Endothelial cell of umbilical vein (primary cell): ENCODE measurements at regions not wholly inside any gene's neighbourhood (a gene's known extent, or its start where the extent isn't known, plus 50 kb on each side); places are given as distances from the start of the nearest gene placed in this dataset.

Experiments
- BruUV-seq: library from RNA; stranded (reverse); fragments of 400-500 nt; replicated peaks from 2 replicates; lab custom pipeline; 2021; lab: Mats Ljungman, UMichigan
- CTCF ChIA-PET: fragments of 300-600, 350-600 bp; sonication (Branson Sonifier 250); formaldehyde crosslinking; loops from one replicate; lab custom pipeline; 2021; ENCODE audit warnings: antibody characterized with exemption, inconsistent platforms; lab: Charles Lee
- POLR2A ChIA-PET: fragments of 300-600, 350-600 bp; sonication (Branson Sonifier 250); formaldehyde crosslinking; loops from one replicate; lab custom pipeline; 2021; ENCODE audit warnings: antibody characterized with exemption, inconsistent platforms; lab: Charles Lee
- DNase-seq: peaks from one replicate; pipeline ENCODE4 v3.0.0-alpha.2; 2011; ENCODE audit warnings: low read depth, low spot score
- FAIRE-seq: peaks from 2 replicates; lab custom pipeline; 2011; peaks lifted over from hg19 to GRCh38; lab: Jason Lieb, UNC
- H2AFZ ChIP-seq: 2 replicates; pipeline ENCODE4 v1.6.0; 2012; ENCODE audit warnings: low read depth, low read length, control low read depth, inconsistent platforms
- H3K27ac ChIP-seq: 2 replicates; pipeline ENCODE4 v1.5.1; 2011; ENCODE audit warnings: low read depth, mild to moderate bottlenecking, control low read depth, low read length, moderate library complexity; ENCODE audit not compliant: insufficient read depth
- H3K27me3 ChIP-seq, 2 experiments: 2 replicates each; pipeline versions ENCODE4 v1.6.0 to v1.6.1; 2011; ENCODE audit warnings: low read length in 2 of 2, mixed read lengths in 1 of 2; ENCODE audit not compliant: control insufficient read depth in 2 of 2, insufficient read depth in 2 of 2
- H3K36me3 ChIP-seq, 2 experiments: 2 replicates in 1 of 2; 3 replicates in 1 of 2; pipeline ENCODE4 v1.5.1; 2011; ENCODE audit warnings: low read length in 2 of 2, mild to moderate bottlenecking in 1 of 2, moderate library complexity in 1 of 2; ENCODE audit not compliant: control insufficient read depth in 2 of 2, insufficient read depth in 2 of 2; ENCODE audit errors: extremely low read depth in 1 of 2
- H3K4me1 ChIP-seq: 3 replicates; pipeline ENCODE4 v1.5.1; 2011; ENCODE audit warnings: mild to moderate bottlenecking, low read length; ENCODE audit not compliant: control insufficient read depth, insufficient read depth; ENCODE audit errors: extremely low read depth
- H3K4me2 ChIP-seq: 2 replicates; pipeline ENCODE4 v1.6.1; 2011; ENCODE audit warnings: low read length, control low read depth, mixed read lengths; ENCODE audit not compliant: insufficient read depth
- H3K4me3 ChIP-seq, 3 experiments: fragments of 200-600 bp in 1 of 3; sonication (generic), shearing (Covaris generic) in 1 of 3; replicated peaks in 1 of 3; 2 replicates each; pipeline ENCODE4 v1.5.1; 2011 to 2016; ENCODE audit warnings: control low read depth in 3 of 3, low read length in 3 of 3, mild to moderate bottlenecking in 2 of 3, inconsistent platforms in 1 of 3, low read depth in 1 of 3, moderate library complexity in 1 of 3; ENCODE audit not compliant: insufficient read depth in 1 of 3
- H3K79me2 ChIP-seq: 2 replicates; pipeline ENCODE4 v1.6.0; 2012; ENCODE audit warnings: low read length, inconsistent platforms; ENCODE audit not compliant: control insufficient read depth, insufficient read depth
- H3K9ac ChIP-seq: replicated peaks from 2 replicates; pipeline ENCODE3; 2011; ENCODE audit warnings: low read length, control low read depth; ENCODE audit not compliant: insufficient read depth; ENCODE audit errors: extremely low read depth
- H3K9me1 ChIP-seq: replicated peaks from 3 replicates; pipeline ENCODE4 v1.6.0; 2011; ENCODE audit warnings: mild to moderate bottlenecking, low read length; ENCODE audit not compliant: control insufficient read depth, insufficient read depth; ENCODE audit errors: extremely low read depth
- H3K9me3 ChIP-seq: replicated peaks from 2 replicates; pipeline ENCODE4 v1.5.1; 2012; ENCODE audit warnings: low read length, inconsistent platforms; ENCODE audit not compliant: control insufficient read depth, insufficient read depth
- H4K20me1 ChIP-seq: replicated peaks from 2 replicates; pipeline ENCODE3; 2011; ENCODE audit warnings: mild to moderate bottlenecking, low read length; ENCODE audit not compliant: control insufficient read depth, insufficient read depth; ENCODE audit errors: extremely low read depth
- CTCF ChIP-seq, 2 donors: IDR thresholded peaks; 1 replicate in 1 of 2; 2 replicates in 1 of 2; pipeline ENCODE4 v1.5.1; 2011; ENCODE audit warnings: low read length in 2 of 2, mild to moderate bottlenecking in 2 of 2, moderate library complexity in 2 of 2, control low read depth in 1 of 2, inconsistent platforms in 1 of 2, low read depth in 1 of 2; ENCODE audit not compliant: insufficient read depth in 1 of 2; ENCODE audit errors: extremely low read depth in 1 of 2
- EZH2 ChIP-seq: IDR thresholded peaks from 2 replicates; pipeline ENCODE4 v1.6.1; 2012; ENCODE audit warnings: borderline replicate concordance, low read depth, mild to moderate bottlenecking, moderate library complexity, low read length, inconsistent platforms; ENCODE audit not compliant: severe bottlenecking
- FOS ChIP-seq: IDR thresholded peaks from 2 replicates; pipeline ENCODE4 v1.6.1; 2011; ENCODE audit warnings: mild to moderate bottlenecking, low read length, moderate library complexity, borderline replicate concordance; ENCODE audit not compliant: insufficient read depth
- GATA2 ChIP-seq: IDR thresholded peaks from 2 replicates; pipeline ENCODE4 v1.7.0; 2011; ENCODE audit warnings: low read depth, mild to moderate bottlenecking, moderate library complexity, mixed read lengths, low read length; ENCODE audit not compliant: insufficient read length, insufficient read depth
- JUN ChIP-seq: IDR thresholded peaks from 2 replicates; pipeline ENCODE4 v1.6.1; 2011; ENCODE audit warnings: borderline replicate concordance, low read depth; ENCODE audit not compliant: insufficient read length, insufficient read depth
- MAX ChIP-seq: IDR thresholded peaks from 2 replicates; pipeline ENCODE4 v1.6.1; 2011; ENCODE audit not compliant: insufficient read depth, insufficient read length
- MYC ChIP-seq: IDR thresholded peaks from one replicate; pipeline ENCODE4 v1.6.1; 2011; ENCODE audit warnings: mild to moderate bottlenecking, low read depth, low read length
- POLR2A ChIP-seq: IDR thresholded peaks from 2 replicates; pipeline ENCODE4 v1.6.1; 2012; ENCODE audit warnings: low read depth, mild to moderate bottlenecking, control low read depth, low read length
- POLR2AphosphoS5 ChIP-seq: IDR thresholded peaks from 2 replicates; pipeline ENCODE4 v1.6.1; 2012; ENCODE audit warnings: low read depth, mild to moderate bottlenecking, control low read depth, low read length, moderate library complexity; ENCODE audit not compliant: insufficient read depth
- dilution Hi-C: fragments of 300-500 bp; cut with MboI; formaldehyde crosslinking; loops from one replicate; pipeline ENCODE4 v1.15.0; 2019; ENCODE audit warnings: low sequenced_read_pairs; ENCODE audit not compliant: extremely low pct_ligation_motif_present
- intact Hi-C: fragments of 100-400 bp; cut with micrococcal nuclease; formaldehyde crosslinking; loops from one replicate; pipeline ENCODE4 v1.10.0; 2022

GRCh38 chrX:150219374-150220185, 143.5 kb upstream of the MAMLD1 start:
- Histone ChIP-seq H4K20me1 (no peaks in the 10 kb centered on the region), H3K4me1 (no peaks in the 10 kb centered on the region), H3K4me2 (no peak overlapping the region), H3K9me1 (no peaks in the 10 kb centered on the region), H3K36me3 (no peaks in the 10 kb centered on the region), H3K27ac (no peak overlapping the region), H3K4me3 (no peak overlapping the region), H2AFZ (no peak overlapping the region), H3K27me3 (no peaks in the 10 kb centered on the region), H3K9me3 (no peaks in the 10 kb centered on the region), H3K9ac (no peak overlapping the region), H3K79me2 (no peaks in the 10 kb centered on the region)
- FAIRE-seq (no peak), DNase-seq (no peak)
- no peak for TF ChIP-seq GATA2
- TF ChIP-seq POLR2A: no peak
- TF ChIP-seq EZH2: no peak
- no peak for TF ChIP-seq JUN
- TF ChIP-seq FOS: no peak
- TF ChIP-seq MAX: no peak
- no peak for TF ChIP-seq CTCF (IDR thresholded peaks at IDR 0.05; ENCODE audit: extremely low read depth in 1 of 2, insufficient read depth in 1 of 2, low read depth in 1 of 2, low read length in 2 of 2)
- no peak for TF ChIP-seq MYC
- TF ChIP-seq POLR2AphosphoS5: no peak
- ChIA-PET CTCF (no interaction called here), POLR2A (no interaction called here)
- dilution Hi-C loops: no loop called here
- no TSS peak for BruUV-seq
- intact Hi-C loops: no loop called here
